AG09319 (cell line): ENCODE measurements at regions not wholly inside any gene's neighbourhood (a gene's known extent, or its start where the extent isn't known, plus 50 kb on each side); places are given as distances from the start of the nearest gene placed in this dataset.

Experiments used
- DNase-seq: peaks from one replicate; pipeline ENCODE4 v3.0.0-alpha.2; 2010; ENCODE audit warnings: low read depth; ENCODE audit errors: extremely low read depth
- CTCF ChIP-seq: IDR thresholded peaks from 2 replicates; pipeline ENCODE4 v1.5.1; 2011; ENCODE audit warnings: low read depth, mild to moderate bottlenecking, inconsistent platforms, low read length, moderate library complexity

GRCh38 chr5:62718324-62718723 lies 139.7 kb downstream of the LRRC70 start:
- TF ChIP-seq CTCF, result no peak; the same call in 1 of the 2 replicates
- DNase-seq, result no peak

GRCh38 chr5:62717301-62717933 lies 138.8 kb downstream of the LRRC70 start:
- DNase-seq, result no peak
- TF ChIP-seq CTCF, result no peak

GRCh38 chr5:62714296-62714695 lies 135.7 kb downstream of the LRRC70 start:
- DNase-seq, result no peak
- no peak for TF ChIP-seq CTCF

- DNase-seq, result no peak
- TF ChIP-seq CTCF, result no peak
Measured at GRCh38 chr5:62708481-62709325, 130.1 kb downstream of the LRRC70 start.

- DNase-seq, result no peak
- no peak for TF ChIP-seq CTCF
Measured at GRCh38 chr5:62707563-62707962, 128.9 kb downstream of the LRRC70 start.

- no peak for DNase-seq
- TF ChIP-seq CTCF, result no peak
Measured at GRCh38 chr5:62707131-62707530, 128.5 kb downstream of the LRRC70 start.

GRCh38 chr5:62705022-62705421 lies 126.4 kb downstream of the LRRC70 start:
- TF ChIP-seq CTCF, result no peak
- no peak for DNase-seq
